GM21717 (cell line): ENCODE measurements at regions not wholly inside any gene's neighbourhood (a gene's known extent, or its start where the extent isn't known, plus 50 kb on each side); places are given as distances from the start of the nearest gene placed in this dataset.

Experiments used
- ATAC-seq: cut with Tn5 transposase; IDR thresholded peaks from one replicate; pipeline ENCODE4 v1.9.1; 2021; ENCODE audit warnings: mild to moderate bottlenecking, moderate library complexity; ENCODE audit not compliant: unreplicated experiment

GRCh38 chr1:244974550-244974949 lies 110.2 kb upstream of the HNRNPU start:
- ATAC-seq, result no peak

DNA sequence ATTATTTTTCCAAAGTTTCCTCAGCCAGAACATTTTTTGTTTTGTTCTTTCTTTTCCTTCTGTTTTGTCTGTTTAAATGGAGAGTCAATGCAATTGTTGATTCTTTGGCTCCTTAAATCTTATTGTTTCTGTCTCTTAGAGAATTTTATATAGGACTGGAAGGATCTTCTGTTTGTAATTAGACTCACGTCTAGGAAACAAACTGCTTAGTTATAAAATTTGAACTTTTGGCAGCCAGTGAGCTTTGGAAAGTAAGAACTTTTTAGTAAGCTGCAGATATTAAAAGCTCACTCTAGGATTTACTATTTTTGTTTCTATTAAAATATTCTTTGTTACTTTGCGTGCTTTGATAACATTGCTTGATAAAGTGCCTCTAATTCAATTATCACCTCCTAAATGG lies 109.8 kb upstream of the HNRNPU start:
- ATAC-seq, result no peak

- ATAC-seq, result no peak
Measured at GRCh38 chr1:244971552-244972216, 107.3 kb upstream of the HNRNPU start.

DNA sequence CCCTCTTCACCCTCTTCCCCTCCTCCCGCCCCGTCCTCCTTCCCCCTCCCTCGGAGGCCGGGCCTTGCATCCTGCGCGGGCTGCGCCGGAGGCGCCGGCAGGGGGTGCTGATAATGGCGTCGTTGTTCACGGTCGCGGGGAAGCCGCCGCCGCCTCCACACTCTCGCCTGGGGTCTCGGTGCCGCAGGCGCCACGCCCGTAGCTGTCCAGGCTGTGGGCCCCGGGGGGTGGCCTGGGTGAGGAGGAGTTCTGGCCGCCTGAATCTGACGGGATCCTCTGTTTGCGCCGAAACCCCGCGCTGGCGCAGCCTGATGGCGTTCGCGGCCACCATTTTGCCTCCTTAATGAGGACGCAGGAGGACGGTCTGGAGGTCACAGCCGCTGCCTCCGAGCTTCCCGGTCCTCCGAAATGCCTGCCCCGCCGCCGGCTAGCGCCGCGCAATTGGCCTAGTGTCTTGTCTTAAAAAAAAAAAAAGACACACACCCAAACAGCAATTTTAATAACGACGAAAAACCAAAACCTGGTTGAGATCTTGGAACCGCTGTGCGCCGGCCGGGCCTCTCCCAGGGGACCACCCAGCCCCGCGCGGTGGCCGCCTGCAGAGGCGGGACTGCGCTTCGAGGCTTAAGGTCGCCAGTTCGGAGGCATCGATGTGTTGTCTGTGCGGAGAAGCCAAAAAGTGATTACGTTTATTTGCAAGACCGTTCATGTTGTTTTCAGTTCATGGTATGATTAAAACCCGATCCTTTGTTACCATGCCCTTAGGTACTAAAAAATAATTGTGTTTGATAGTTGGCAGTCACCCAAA lies 106.6 kb upstream of the HNRNPU start:
- ATAC-seq, result peak; percentile 72

DNA sequence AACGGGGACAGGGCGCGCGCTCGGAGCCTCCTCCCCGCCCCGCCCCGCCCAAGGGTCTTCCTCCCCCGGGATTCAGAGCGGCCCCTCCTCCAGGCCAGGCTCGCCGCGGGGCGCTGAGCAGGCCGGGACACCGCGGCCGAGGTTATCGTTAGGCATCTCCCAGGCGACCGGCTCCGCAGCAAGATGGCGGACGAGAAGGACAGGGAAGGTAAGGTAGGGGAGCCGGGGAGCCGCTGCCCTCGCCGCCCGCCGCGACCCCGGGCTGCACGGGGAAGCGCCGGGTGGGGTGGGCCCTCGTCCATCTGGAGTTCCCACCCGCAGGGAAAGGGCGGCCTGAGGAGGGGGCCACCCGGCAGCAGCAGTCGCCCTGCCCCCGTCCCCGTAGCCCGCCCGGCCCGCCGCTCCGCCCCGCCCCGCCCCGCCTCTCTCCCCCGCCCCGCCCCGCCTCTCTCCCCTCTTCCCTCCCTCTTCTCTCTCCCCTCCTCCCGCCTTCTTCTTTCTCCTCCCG lies 105.9 kb upstream of the HNRNPU start:
- ATAC-seq, result peak; percentile 70

- ATAC-seq, result peak; percentile 22
Measured at GRCh38 chr1:244969355-244970235, 105.3 kb upstream of the HNRNPU start.

GRCh38 chr1:244968881-244969280 lies 104.5 kb upstream of the HNRNPU start:
- no peak for ATAC-seq

GRCh38 chr1:244968471-244968871 lies 104.1 kb upstream of the HNRNPU start:
- no peak for ATAC-seq

DNA sequence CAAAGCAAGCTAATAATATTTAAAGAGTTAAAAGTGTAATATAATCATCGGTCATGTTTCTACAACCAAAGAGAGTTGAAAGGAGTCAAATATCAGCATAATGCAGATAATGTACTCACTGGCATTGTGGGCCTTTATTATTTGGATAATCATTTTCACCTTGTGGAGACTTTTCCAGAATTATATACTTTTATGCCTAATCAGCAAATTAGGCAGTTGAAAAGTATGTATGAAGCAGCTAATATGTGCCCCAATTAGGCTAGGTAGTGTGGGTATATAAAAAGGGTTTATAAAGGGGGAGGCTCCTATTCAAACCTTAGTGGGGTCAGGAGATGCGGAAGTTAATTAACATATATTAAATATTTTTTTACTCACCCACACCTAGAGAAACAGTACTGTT lies 102.8 kb upstream of the HNRNPU start:
- no peak for ATAC-seq

DNA sequence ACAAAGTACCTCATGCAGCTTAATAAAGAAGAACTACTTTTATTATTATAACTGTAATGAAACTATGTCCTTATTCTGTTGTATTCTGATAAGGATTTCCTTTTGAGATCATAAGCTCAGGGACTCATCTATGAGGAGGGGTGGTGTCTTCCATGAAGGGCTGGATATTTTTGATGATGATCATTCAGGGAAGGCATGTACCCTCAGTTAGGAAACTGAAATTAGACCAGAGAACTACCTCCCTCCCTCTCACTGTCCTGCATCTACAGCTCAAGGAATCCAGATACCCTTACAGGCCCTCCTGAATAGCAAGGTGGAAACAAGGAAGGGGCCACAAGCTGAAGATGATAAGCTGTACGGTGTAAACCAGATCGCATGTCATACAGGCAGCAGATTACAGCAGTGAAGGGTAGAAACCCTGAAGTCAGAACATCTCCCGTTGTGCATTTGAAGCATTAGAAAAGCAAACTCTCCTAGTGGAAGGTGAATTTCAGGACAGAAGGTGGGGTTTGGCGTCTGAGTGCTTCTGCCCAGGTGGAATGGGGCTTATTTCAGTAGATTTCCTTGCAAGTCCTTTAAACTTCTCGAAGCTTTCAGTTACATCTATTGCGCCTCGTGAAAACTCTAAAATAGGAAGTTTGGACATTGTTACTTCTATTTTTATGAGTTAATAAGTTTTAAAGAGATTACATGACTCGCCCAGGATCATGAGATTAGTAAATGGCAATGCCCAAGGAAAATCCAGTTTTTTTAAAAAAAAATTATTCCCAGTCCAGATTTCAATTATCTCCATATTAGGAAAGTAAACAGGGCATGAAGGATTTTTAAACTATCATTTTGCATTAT lies 101.1 kb upstream of the HNRNPU start:
- no peak for ATAC-seq

GRCh38 chr1:244964112-244964971 lies 100.0 kb upstream of the HNRNPU start:
- no peak for ATAC-seq

DNA sequence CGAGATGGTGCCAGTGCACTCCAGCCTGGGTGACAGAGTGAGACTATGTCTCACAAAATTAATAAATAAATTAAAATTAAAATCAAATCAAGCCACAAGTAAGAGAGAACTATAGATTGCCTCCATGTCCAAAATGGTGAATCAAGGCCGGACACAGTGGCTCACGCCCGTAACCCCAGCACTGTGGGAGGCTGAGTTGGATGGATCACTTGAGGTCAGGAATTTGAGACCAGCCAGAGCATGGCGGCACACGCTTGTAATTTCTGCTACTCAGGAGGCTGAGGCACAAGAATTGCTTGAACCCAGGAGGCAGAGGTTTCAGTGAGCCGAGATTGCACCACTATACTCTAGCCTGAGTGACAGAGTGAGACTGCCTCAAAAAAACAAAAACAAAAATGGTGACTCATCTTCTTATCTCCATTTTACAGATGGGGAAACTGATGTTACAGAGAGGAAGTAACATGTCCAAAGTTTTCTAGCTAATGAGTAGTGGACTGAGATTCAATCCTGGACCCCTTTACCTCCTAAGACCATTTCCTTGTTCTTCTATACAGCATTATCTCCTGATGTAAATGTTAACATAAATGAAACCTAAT lies 99.0 kb upstream of the HNRNPU start:
- ATAC-seq, result no peak

GRCh38 chr1:244962130-244962529 lies 97.8 kb upstream of the HNRNPU start:
- no peak for ATAC-seq

DNA sequence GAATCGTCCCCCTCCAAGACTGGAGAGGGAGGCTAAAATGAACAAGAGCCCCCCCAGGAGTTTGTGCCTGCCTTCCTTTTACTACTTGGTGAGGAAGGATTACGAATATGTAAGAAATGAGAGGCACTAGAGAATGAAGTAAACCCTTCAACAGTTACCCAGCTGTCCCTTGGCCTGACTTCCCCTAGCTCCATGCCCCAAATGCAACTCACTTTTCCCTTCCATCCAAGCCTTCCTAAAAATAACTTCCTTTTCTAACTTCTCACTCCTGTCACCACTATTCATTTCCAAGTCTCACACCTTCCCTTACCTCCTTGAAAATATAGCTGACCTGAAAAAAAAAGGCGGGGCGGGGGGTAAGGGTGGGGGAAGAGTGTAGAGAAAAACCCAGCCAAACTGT lies 96.6 kb upstream of the HNRNPU start:
- ATAC-seq, result no peak

GRCh38 chr1:244958593-244958992 lies 94.2 kb upstream of the HNRNPU start:
- ATAC-seq, result no peak

DNA sequence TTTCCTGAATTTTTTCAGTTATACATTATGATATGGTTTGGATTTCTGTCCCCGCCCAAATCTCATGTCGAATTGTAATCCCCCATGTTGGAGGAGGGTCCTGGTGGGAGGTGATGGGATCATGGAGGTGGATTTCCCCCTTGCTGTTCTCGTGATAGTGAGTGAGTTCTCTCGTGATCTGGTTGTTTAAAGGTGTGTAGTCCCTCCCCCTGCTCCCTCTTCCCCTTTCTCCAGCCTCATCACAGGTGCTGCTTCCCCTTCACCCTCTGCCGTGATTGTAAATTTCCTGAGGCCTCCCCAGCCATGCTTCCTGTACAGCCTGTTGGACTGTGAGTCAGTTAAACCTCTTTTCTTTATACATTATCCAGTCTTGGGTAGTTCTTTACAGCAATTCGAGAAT lies 93.2 kb upstream of the HNRNPU start:
- ATAC-seq, result no peak

DNA sequence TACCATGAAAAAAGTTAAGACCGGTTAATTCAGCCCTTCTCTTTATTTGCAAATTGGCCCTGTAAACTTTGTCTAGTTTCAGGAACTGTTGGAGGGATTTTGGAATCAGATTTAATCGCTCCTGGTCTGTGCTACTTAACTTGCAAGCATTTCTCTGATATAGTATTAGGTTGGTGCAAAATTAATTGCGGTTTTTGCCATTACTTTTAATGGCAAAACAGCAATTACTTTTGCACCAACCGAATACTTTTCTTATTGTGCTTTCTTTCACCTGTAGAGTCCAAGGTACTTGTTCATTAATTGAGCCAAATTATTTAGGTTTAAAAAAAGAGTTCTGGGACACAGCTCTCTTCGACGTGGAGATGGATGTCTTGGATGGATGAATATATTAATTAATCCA lies 92.8 kb upstream of the HNRNPU start:
- no peak for ATAC-seq

DNA sequence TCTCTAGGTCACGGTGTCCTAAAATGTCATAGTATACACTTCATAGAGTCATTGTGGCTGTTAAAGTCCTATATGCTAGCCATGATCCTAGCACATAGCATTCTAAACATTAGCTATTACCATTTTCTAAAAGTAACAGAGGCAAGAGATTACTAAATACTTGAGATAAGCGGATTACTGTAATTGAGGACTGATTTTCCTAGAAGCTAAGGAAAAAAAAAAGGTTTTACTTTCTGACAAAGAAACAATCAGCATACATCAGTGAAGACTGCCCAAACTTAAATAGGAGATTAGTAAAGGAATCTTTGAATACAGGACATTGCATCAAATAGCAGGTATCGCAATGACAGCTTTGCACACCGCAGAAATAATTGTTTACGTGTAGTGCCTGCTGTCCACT lies 91.3 kb upstream of the HNRNPU start:
- no peak for ATAC-seq

- ATAC-seq, result no peak
Measured at GRCh38 chr1:244954359-244954758, 90.0 kb upstream of the HNRNPU start.
